ENCODE measurements at regions not wholly inside any gene's neighbourhood (a gene's known extent, or its start where the extent isn't known, plus 50 kb on each side); places are given as distances from the start of the nearest gene placed in this dataset.

DNA sequence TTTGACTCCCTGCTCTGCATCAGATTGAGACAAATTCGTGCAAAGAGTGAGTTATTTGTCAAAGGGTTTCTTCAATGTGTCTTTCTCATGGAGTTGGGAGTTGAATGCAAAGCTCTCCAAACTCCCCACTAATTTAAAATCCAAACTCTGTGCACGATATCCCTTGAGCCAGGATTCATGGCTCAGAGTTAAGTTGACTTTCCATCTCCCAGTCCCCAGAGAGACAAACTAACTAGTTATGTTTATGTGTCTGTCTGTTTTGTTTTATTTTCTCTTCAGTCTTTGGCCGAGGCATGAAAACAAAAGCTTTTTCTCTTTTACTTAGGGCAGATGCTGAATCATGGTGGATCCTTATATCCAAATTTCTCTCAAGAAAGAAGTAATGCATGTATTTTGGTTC lies 570.0 kb upstream of the CDH5 start:
- Histone ChIP-seq H3K27ac (no peak overlapping the region), H3K27me3 (no peaks in the 10 kb centered on the region), H3K36me3 (no peaks in the 10 kb centered on the region), H3K4me1 (no peaks in the 10 kb centered on the region), H3K4me3 (no peak overlapping the region), H3K9me3 (no peaks in the 10 kb centered on the region)
- DNase-seq: peak in 1 of 2 donors; percentile 30
- intact Hi-C loops (cut with DNase I; ENCODE audit: low total_unique reads): no loop called here
- TF ChIP-seq, protein P1, sequence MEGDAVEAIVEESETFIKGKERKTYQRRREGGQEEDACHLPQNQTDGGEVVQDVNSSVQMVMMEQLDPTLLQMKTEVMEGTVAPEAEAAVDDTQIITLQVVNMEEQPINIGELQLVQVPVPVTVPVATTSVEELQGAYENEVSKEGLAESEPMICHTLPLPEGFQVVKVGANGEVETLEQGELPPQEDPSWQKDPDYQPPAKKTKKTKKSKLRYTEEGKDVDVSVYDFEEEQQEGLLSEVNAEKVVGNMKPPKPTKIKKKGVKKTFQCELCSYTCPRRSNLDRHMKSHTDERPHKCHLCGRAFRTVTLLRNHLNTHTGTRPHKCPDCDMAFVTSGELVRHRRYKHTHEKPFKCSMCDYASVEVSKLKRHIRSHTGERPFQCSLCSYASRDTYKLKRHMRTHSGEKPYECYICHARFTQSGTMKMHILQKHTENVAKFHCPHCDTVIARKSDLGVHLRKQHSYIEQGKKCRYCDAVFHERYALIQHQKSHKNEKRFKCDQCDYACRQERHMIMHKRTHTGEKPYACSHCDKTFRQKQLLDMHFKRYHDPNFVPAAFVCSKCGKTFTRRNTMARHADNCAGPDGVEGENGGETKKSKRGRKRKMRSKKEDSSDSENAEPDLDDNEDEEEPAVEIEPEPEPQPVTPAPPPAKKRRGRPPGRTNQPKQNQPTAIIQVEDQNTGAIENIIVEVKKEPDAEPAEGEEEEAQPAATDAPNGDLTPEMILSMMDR (IDR thresholded peaks at IDR 0.05): no peak
- TF ChIP-seq POLR2A (IDR thresholded peaks at IDR 0.05) (no peak), POLR2AphosphoS5 (IDR thresholded peaks at IDR 0.05) (no peak), EP300 (IDR thresholded peaks at IDR 0.05) (no peak)
- 39 to 50% (median 44%) methylated on average over 3 of the region's 3 CpGs for WGBS, 5 donors

DNA sequence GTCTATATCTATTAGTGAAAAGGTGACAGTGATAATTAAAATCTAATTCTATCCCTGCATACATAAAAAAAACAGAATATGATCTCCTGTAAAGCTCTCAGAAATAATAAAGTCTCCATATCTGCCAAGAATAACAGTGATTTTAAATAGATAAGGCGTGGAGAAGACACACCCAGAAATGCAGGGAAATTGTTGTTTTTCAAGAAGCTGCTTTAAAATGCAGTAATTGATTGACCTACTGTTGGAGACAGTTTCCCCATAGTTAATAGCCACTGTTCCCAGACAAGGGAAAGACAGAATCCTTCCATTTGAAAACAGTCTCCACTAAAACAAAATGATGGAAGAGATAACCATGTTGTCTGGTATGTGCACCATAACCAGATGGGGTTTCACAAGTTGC lies 571.5 kb upstream of the CDH5 start:
- TF ChIP-seq, protein P1 (IDR thresholded peaks at IDR 0.05): no peak
- TF ChIP-seq POLR2AphosphoS5 (IDR thresholded peaks at IDR 0.05): no peak
- TF ChIP-seq POLR2A (IDR thresholded peaks at IDR 0.05): no peak
- TF ChIP-seq EP300 (IDR thresholded peaks at IDR 0.05): no peak
- H3K27me3 ChIP-seq: no peaks in the 10 kb centered on the region
- no peaks in the 10 kb centered on the region for H3K9me3 ChIP-seq
- H3K36me3 ChIP-seq: no peaks in the 10 kb centered on the region
- intact Hi-C loops (cut with DNase I; ENCODE audit: low total_unique reads): no loop called here
- no peak overlapping the region for H3K27ac ChIP-seq
- no peak overlapping the region for H3K4me3 ChIP-seq
- no peaks in the 10 kb centered on the region for H3K4me1 ChIP-seq
- DNase-seq: no peak
- 32 to 46% (median 43%) methylated on average over 1 of the region's 1 CpG for WGBS, 5 donors

DNA sequence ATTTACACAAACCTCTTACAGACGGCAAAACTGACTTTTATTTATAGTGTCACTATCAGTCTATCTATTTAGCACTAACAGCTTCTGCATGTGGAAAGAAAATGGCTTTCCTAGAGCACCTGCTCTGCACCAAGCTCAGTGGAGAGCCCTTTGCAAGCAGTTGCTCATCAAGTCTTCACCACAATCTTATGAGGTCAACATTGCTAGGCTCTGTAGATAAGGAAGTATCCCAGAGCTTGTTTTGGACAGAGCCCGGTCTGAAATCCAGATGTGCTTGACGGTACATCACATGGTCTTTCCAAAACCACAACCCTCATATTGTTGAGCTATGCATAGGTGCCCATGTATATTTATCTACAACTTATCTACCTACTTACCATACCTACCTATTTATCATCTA lies 572.7 kb upstream of the CDH5 start:
- intact Hi-C loops (cut with DNase I; ENCODE audit: low total_unique reads): no loop called here
- H3K9me3 ChIP-seq: no peaks in the 10 kb centered on the region
- no peaks in the 10 kb centered on the region for H3K36me3 ChIP-seq
- H3K27ac ChIP-seq: no peak overlapping the region
- H3K4me3 ChIP-seq: no peak overlapping the region
- H3K4me1 ChIP-seq: no peaks in the 10 kb centered on the region
- WGBS, 5 donors: 66 to 77% (median 68%) methylated on average over 3 of the region's 3 CpGs
- no peak for DNase-seq
- TF ChIP-seq, protein P1 (IDR thresholded peaks at IDR 0.05): no peak
- TF ChIP-seq POLR2A (IDR thresholded peaks at IDR 0.05): no peak
- TF ChIP-seq POLR2AphosphoS5 (IDR thresholded peaks at IDR 0.05): no peak
- no peak for TF ChIP-seq EP300 (IDR thresholded peaks at IDR 0.05)
- no peaks in the 10 kb centered on the region for H3K27me3 ChIP-seq

DNA sequence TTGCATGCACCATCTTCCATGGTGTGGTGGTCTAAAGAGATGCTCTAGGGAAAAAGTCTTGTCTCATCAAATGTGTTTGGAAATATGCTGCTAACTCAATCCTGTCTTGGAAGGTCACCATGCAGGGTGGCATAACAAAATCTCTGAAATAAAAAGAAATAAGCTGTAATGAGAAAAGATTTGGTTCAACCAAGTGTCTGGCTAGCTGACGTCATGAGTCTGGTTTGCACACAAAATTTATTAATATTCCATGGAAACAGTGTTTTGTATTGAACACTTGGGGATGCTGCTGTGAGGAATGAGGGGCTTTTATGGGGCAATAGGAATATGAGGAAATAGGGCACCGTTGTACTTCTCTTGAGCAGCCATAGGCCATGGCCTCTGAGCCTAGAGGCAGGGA lies 575.7 kb upstream of the CDH5 start:
- no peak for DNase-seq
- Histone ChIP-seq H3K27ac (no peak overlapping the region), H3K9me3 (no peaks in the 10 kb centered on the region), H3K4me1 (no peaks in the 10 kb centered on the region), H3K27me3 (no peaks in the 10 kb centered on the region), H3K36me3 (no peaks in the 10 kb centered on the region), H3K4me3 (no peak overlapping the region)
- 61 to 85% (median 65%) methylated on average over 2 of the region's 2 CpGs for WGBS, 5 donors
- TF ChIP-seq POLR2A (IDR thresholded peaks at IDR 0.05) (no peak), POLR2AphosphoS5 (IDR thresholded peaks at IDR 0.05) (no peak), EP300 (IDR thresholded peaks at IDR 0.05) (no peak)
- TF ChIP-seq, protein P1 (IDR thresholded peaks at IDR 0.05): no peak
- intact Hi-C loops (cut with DNase I; ENCODE audit: low total_unique reads): no loop called here
